IPS-20b (cell line): ENCODE measurements at regions not wholly inside any gene's neighbourhood (a gene's known extent, or its start where the extent isn't known, plus 50 kb on each side); places are given as distances from the start of the nearest gene placed in this dataset.

Experiments used
- H3K27ac ChIP-seq: one replicate; pipeline ENCODE4 v1.5.1; 2013; ENCODE audit warnings: low read length
- H3K27me3 ChIP-seq: 2 replicates; pipeline ENCODE4 v1.6.1; 2013; ENCODE audit warnings: mild to moderate bottlenecking, low read length, inconsistent platforms; ENCODE audit not compliant: insufficient read depth
- H3K36me3 ChIP-seq: 2 replicates; pipeline ENCODE4 v1.6.1; 2013; ENCODE audit warnings: low read depth, mild to moderate bottlenecking, inconsistent platforms, low read length, moderate library complexity; ENCODE audit not compliant: insufficient read depth
- H3K4me1 ChIP-seq: 2 replicates; pipeline ENCODE4 v1.6.1; 2013; ENCODE audit warnings: mild to moderate bottlenecking, control low read depth, inconsistent platforms, low read length, moderate library complexity; ENCODE audit not compliant: insufficient read depth
- H3K4me3 ChIP-seq: 2 replicates; pipeline ENCODE4 v1.5.1; 2013; ENCODE audit warnings: mild to moderate bottlenecking, low read length, inconsistent platforms
- H3K9ac ChIP-seq: 2 replicates; pipeline ENCODE4 v1.6.1; 2013; ENCODE audit warnings: low read depth, mild to moderate bottlenecking, inconsistent platforms, low read length, moderate library complexity
- H3K9me3 ChIP-seq: 2 replicates; pipeline ENCODE4 v1.6.1; 2013; ENCODE audit warnings: mild to moderate bottlenecking, low read depth, low read length, inconsistent platforms; ENCODE audit not compliant: insufficient read depth

GRCh38 chr18:2302012-2302411 lies 269.3 kb downstream of the METTL4 start:
- no peak overlapping the region for H3K9ac ChIP-seq
- no peak overlapping the region for H3K27ac ChIP-seq
- H3K9me3 ChIP-seq = no peaks in the 10 kb centered on the region
- H3K4me3 ChIP-seq = no peak overlapping the region
- H3K27me3 ChIP-seq = no peaks in the 10 kb centered on the region
- H3K4me1 ChIP-seq = 0 out of 2 replicates have a peak, but pooled peaks cover 3% of the 10 kb centered on the region
- no peaks in the 10 kb centered on the region for H3K36me3 ChIP-seq

DNA sequence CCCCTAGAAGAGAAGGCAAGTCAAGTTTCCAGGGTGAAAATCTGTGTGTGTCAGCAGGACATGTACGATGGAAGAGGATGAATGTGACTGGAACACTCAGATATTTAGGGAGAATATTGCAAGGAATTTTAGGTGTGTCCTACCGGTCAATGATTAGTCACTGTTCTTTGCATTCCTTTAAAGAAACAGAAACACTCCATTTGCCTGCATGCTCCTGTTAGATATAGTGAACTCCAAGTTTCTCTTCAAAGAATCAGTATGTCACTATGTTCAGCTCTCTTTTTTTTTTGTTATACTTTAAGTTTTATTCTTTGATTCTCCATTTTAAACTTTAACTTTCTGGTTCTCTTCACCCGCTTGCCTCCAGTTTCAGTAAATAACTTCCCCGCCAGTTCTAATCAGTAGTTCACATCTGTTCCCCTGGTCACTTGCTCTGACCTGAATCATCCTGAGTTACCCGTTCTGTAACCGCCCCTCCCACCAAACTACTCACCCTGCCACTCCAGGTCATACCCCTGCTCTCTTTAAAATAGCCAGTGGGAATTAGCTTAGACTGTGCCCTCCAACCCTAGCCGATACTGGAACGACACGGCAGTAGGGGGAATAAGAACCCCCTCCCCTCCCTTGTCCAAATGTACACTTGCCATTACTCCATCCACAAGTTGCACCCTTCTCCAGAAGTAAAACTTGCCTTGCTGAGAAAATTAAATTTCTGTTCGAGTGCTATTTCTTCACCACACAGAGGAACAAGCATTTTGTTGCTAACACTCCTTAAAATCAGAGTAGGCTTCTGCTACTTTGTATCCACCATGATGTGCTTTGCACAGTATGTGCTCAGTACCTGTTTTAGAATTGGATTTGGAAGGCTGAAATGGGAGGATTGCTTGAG lies 268.4 kb downstream of the METTL4 start:
- Histone ChIP-seq H3K9ac (no peak overlapping the region), H3K9me3 (no peaks in the 10 kb centered on the region), H3K27ac (no peak overlapping the region), H3K27me3 (no peaks in the 10 kb centered on the region), H3K4me3 (no peak overlapping the region), H3K4me1 (0 out of 2 replicates have a peak, but pooled peaks cover 3% of the 10 kb centered on the region), H3K36me3 (no peaks in the 10 kb centered on the region)

DNA sequence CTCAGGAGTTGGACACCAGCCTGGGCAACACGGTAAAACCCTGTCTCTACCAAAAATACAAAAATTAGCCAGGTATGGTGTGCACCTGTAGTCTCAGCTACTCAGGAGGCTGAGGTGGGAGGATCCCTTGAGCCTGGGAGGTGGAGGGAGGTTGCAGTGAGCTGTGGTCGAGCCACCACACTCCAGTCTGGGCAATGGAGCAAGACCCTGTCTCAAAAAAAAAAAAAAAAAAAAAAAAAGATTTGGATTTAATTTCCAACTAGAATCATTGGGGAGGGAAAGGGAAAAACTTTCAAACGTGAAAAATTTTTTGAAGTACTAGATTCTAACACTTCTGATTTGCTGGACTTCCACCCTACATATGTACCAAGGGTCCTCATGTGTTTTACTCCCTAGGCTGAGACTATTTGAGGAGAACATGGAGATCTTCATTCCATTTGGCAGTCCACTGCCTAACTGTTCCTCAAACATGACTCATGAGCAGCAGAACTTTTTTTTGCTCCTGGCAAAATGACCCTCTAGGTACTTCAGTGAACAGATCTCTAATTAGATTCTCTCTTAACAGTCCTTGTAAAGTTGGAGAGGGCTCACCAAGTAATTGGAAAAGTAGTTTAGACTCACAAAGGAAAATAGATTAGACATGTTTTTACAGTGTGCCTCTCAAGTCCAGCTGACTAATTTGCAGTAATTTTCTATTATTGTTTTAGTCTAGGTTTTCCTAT lies 267.6 kb downstream of the METTL4 start:
- H3K27me3 ChIP-seq = no peaks in the 10 kb centered on the region
- no peak overlapping the region for H3K4me3 ChIP-seq
- H3K27ac ChIP-seq = no peak overlapping the region
- 0 out of 2 replicates have a peak, but pooled peaks cover 3% of the 10 kb centered on the region for H3K4me1 ChIP-seq
- no peaks in the 10 kb centered on the region for H3K36me3 ChIP-seq
- H3K9me3 ChIP-seq = no peaks in the 10 kb centered on the region
- H3K9ac ChIP-seq = no peak overlapping the region

GRCh38 chr18:2304378-2305175 lies 266.7 kb downstream of the METTL4 start:
- no peaks in the 10 kb centered on the region for H3K9me3 ChIP-seq
- H3K27me3 ChIP-seq = no peaks in the 10 kb centered on the region
- no peak overlapping the region for H3K9ac ChIP-seq
- H3K27ac ChIP-seq = no peak overlapping the region
- H3K36me3 ChIP-seq = no peaks in the 10 kb centered on the region
- H3K4me1 ChIP-seq = 0 out of 2 replicates have a peak, but pooled peaks cover 3% of the 10 kb centered on the region
- H3K4me3 ChIP-seq = no peak overlapping the region

- no peak overlapping the region for H3K27ac ChIP-seq
- no peaks in the 10 kb centered on the region for H3K27me3 ChIP-seq
- no peak overlapping the region for H3K9ac ChIP-seq
- no peaks in the 10 kb centered on the region for H3K4me1 ChIP-seq
- no peak overlapping the region for H3K4me3 ChIP-seq
- no peaks in the 10 kb centered on the region for H3K9me3 ChIP-seq
- no peaks in the 10 kb centered on the region for H3K36me3 ChIP-seq
Measured at GRCh38 chr18:2306606-2307005, 264.7 kb downstream of the METTL4 start.

DNA sequence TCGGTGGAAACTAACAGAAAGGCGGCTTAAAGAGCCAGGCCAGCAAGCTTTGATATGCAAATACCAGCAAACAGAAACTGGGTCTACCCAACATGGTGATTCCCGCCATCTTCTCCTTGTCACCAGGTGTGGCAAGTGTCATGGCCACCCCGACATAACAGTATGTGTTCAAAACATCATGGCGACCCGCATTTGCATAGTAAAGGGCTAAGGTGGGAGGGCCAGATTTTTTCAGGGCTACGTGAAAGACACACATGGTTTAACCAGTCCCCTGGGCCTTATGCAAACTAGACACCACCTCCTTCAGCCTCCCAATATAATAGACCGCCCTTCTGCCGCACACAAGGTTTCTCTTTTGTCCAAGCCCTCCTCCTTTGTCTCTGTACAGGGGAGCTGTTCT lies 260.4 kb downstream of the METTL4 start:
- Histone ChIP-seq H3K36me3 (no peaks in the 10 kb centered on the region), H3K9me3 (no peaks in the 10 kb centered on the region), H3K4me3 (no peak overlapping the region), H3K27ac (no peak overlapping the region), H3K4me1 (no peaks in the 10 kb centered on the region), H3K27me3 (no peaks in the 10 kb centered on the region), H3K9ac (no peak overlapping the region)

- no peak overlapping the region for H3K4me3 ChIP-seq
- H3K4me1 ChIP-seq = no peaks in the 10 kb centered on the region
- H3K9me3 ChIP-seq = no peaks in the 10 kb centered on the region
- H3K9ac ChIP-seq = no peak overlapping the region
- no peaks in the 10 kb centered on the region for H3K36me3 ChIP-seq
- H3K27ac ChIP-seq = no peak overlapping the region
- H3K27me3 ChIP-seq = no peaks in the 10 kb centered on the region
Measured at GRCh38 chr18:2312440-2312839, 258.9 kb downstream of the METTL4 start.

- no peak overlapping the region for H3K9ac ChIP-seq
- no peak overlapping the region for H3K4me3 ChIP-seq
- no peak overlapping the region for H3K27ac ChIP-seq
- H3K4me1 ChIP-seq = no peaks in the 10 kb centered on the region
- no peaks in the 10 kb centered on the region for H3K36me3 ChIP-seq
- no peaks in the 10 kb centered on the region for H3K9me3 ChIP-seq
- no peaks in the 10 kb centered on the region for H3K27me3 ChIP-seq
Measured at GRCh38 chr18:2313332-2313731, 258.0 kb downstream of the METTL4 start.

- no peak overlapping the region for H3K9ac ChIP-seq
- no peak overlapping the region for H3K27ac ChIP-seq
- H3K27me3 ChIP-seq = no peaks in the 10 kb centered on the region
- H3K9me3 ChIP-seq = no peaks in the 10 kb centered on the region
- H3K4me3 ChIP-seq = no peak overlapping the region
- H3K36me3 ChIP-seq = no peaks in the 10 kb centered on the region
- H3K4me1 ChIP-seq = no peaks in the 10 kb centered on the region
Measured at GRCh38 chr18:2316082-2316750, 255.1 kb downstream of the METTL4 start.

DNA sequence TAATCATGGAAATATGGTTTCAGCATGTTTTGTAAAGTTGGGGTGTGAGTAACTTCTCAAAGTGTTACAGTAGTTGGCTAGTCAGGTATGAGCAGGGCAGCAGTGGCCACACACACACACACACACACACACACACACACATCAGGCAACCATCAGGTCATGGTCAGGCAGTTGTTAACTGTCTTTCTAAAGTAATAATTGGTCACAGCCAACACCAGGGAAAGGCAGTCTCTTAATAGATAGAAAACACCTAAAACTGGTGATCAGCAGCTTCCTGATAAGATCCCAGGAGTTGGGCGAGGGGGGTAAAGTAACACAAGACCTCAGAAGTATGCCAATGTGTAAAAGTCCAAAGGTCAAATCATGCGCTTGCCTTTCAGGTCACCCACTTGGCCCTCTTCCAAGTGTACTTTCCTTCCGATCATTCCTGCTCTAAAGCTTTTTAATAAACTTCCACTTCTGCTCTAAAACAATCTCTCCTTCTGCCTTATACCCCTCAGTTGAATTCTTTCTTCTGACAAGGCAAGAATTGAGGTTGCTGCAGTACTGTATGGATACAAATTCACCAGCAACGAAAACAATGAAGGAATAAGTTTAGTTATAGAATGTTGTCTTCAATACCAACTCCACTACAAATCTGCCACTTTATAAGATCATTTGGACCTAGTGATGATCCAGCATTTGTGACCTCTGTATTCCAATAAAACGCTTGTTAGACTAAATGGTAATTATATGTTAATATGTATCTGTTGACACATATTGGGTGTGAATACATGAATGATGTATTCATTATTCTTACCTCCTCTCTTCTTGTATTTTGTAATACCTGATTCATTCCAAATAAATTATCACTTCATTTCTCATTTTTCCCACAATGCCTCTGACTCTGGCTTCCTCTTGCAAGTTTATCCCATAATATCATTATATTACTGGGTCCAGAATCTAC lies 254.3 kb downstream of the METTL4 start:
- no peaks in the 10 kb centered on the region for H3K9me3 ChIP-seq
- H3K9ac ChIP-seq = no peak overlapping the region
- H3K4me3 ChIP-seq = no peak overlapping the region
- no peaks in the 10 kb centered on the region for H3K27me3 ChIP-seq
- H3K27ac ChIP-seq = no peak overlapping the region
- H3K4me1 ChIP-seq = no peaks in the 10 kb centered on the region
- H3K36me3 ChIP-seq = no peaks in the 10 kb centered on the region
